B cell (primary cell): ENCODE measurements at regions not wholly inside any gene's neighbourhood (a gene's known extent, or its start where the extent isn't known, plus 50 kb on each side); places are given as distances from the start of the nearest gene placed in this dataset.

Experiments used
- ATAC-seq: fragments of 200-7000 bp; cut with Tn5 transposase; one replicate; pipeline ENCODE4 v1.10.0; 2021; ENCODE audit warnings: low read depth, mild to moderate bottlenecking, moderate number of reproducible peaks, moderate library complexity
- CTCF ChIA-PET: fragments of 350-600 bp; sonication (Branson Sonifier 250); formaldehyde crosslinking; loops from one replicate; lab custom pipeline; 2021; ENCODE audit warnings: antibody characterized with exemption, inconsistent platforms; lab: Charles Lee
- POLR2A ChIA-PET: fragments of 350-600 bp; sonication (Branson Sonifier 250); formaldehyde crosslinking; loops from one replicate; lab custom pipeline; 2021; ENCODE audit warnings: antibody characterized with exemption; lab: Charles Lee
- DNase-seq: peaks from one replicate; pipeline ENCODE4 v3.0.0; 2013
- H2AFZ ChIP-seq: 2 replicates; pipeline ENCODE4 v1.6.1; 2012; ENCODE audit warnings: mild to moderate bottlenecking, low read depth, low read length; ENCODE audit not compliant: insufficient read depth, poor library complexity, severe bottlenecking
- H3K27ac ChIP-seq, 2 donors: 1 replicate in 1 of 2; 2 replicates in 1 of 2; pipeline ENCODE4 v1.5.1; 2012 to 2013; ENCODE audit warnings: low read length in 2 of 2, mild to moderate bottlenecking in 2 of 2, moderate library complexity in 1 of 2
- H3K27me3 ChIP-seq, 4 experiments: fragments of 200-600 bp in 1 of 4; sonication (generic) in 1 of 4; replicated peaks in 1 of 4; 1 replicate in 2 of 4; 2 replicates in 2 of 4; pipeline versions ENCODE4 v1.6.1 to v1.7.0; 2013 to 2016; ENCODE audit warnings: low read length in 3 of 4, mild to moderate bottlenecking in 2 of 4, mixed read lengths in 1 of 4, moderate library complexity in 1 of 4; ENCODE audit not compliant: insufficient read depth in 4 of 4, control insufficient read depth in 3 of 4; ENCODE audit errors: control extremely low read depth in 1 of 4
- H3K36me3 ChIP-seq, 2 experiments: replicated peaks in 1 of 2; 1 replicate in 1 of 2; 2 replicates in 1 of 2; pipeline versions ENCODE4 v1.6.1 to v1.7.1; 2013; ENCODE audit warnings: low read length in 1 of 2; ENCODE audit not compliant: insufficient read depth in 2 of 2, control insufficient read depth in 1 of 2; ENCODE audit errors: control extremely low read depth in 1 of 2, extremely low read depth in 1 of 2
- H3K4me1 ChIP-seq, 2 donors: fragments of 200-600 bp in 1 of 2; sonication (generic) in 1 of 2; 1 replicate in 1 of 2; 2 replicates in 1 of 2; pipeline versions ENCODE4 v1.5.1 to v1.6.1; 2013 to 2017; ENCODE audit warnings: low read length in 2 of 2; ENCODE audit not compliant: control insufficient read depth in 2 of 2, insufficient read depth in 2 of 2
- H3K4me2 ChIP-seq: replicated peaks from 2 replicates; pipeline ENCODE3; 2012; ENCODE audit warnings: mild to moderate bottlenecking, low read depth, low read length; ENCODE audit not compliant: poor library complexity, severe bottlenecking
- H3K4me3 ChIP-seq, 5 experiments: fragments of 200-600 bp in 1 of 5; sonication (generic) in 1 of 5; 1 replicate in 3 of 5; 2 replicates in 2 of 5; pipeline versions ENCODE4 v1.5.1 to v1.7.0; 2011 to 2016; ENCODE audit warnings: low read length in 4 of 5, mild to moderate bottlenecking in 4 of 5, low read depth in 2 of 5, control low read depth in 1 of 5, moderate library complexity in 1 of 5; ENCODE audit not compliant: insufficient read depth in 1 of 5; ENCODE audit errors: control extremely low read depth in 1 of 5, extremely low read depth in 1 of 5
- H3K79me2 ChIP-seq: fragments of 200-600 bp; sonication (generic); one replicate; pipeline ENCODE4 v1.6.0; 2016; ENCODE audit warnings: low read length; ENCODE audit not compliant: control insufficient read depth, insufficient read depth
- H3K9ac ChIP-seq: fragments of 200-600 bp; sonication (generic); 2 replicates; pipeline ENCODE4 v1.6.1; 2017; ENCODE audit warnings: mild to moderate bottlenecking, low read length, moderate library complexity
- H3K9me3 ChIP-seq, 3 donors: one replicate each; pipeline versions ENCODE4 v1.6.1 to v1.7.1; 2013; ENCODE audit warnings: low read length in 2 of 3; ENCODE audit not compliant: control insufficient read depth in 2 of 3, insufficient read depth in 1 of 3; ENCODE audit errors: control extremely low read depth in 1 of 3
- H4K20me1 ChIP-seq: 2 replicates; pipeline ENCODE4 v1.6.0; 2012; ENCODE audit warnings: mild to moderate bottlenecking, low read length; ENCODE audit not compliant: insufficient read depth, control insufficient read depth, poor library complexity, severe bottlenecking
- H3K27ac Mint-ChIP-seq: one replicate; pipeline ENCODE4 v1.8.0; 2021; ENCODE audit warnings: mixed read lengths
- H3K27me3 Mint-ChIP-seq: one replicate; pipeline ENCODE4 v1.8.0; 2021; ENCODE audit warnings: mixed read lengths
- H3K4me1 Mint-ChIP-seq: one replicate; pipeline ENCODE4 v1.8.0; 2021; ENCODE audit warnings: mixed read lengths
- H3K4me3 Mint-ChIP-seq: one replicate; pipeline ENCODE4 v1.8.0; 2021; ENCODE audit warnings: mixed read lengths
- H3K9me3 Mint-ChIP-seq: one replicate; pipeline ENCODE4 v1.8.0; 2022; ENCODE audit warnings: mixed read lengths; ENCODE audit not compliant: insufficient read depth
- EZH2 ChIP-seq: IDR thresholded peaks from 2 replicates; pipeline ENCODE4 v1.6.1; 2012; ENCODE audit warnings: borderline replicate concordance, low read depth, mild to moderate bottlenecking, moderate library complexity, low read length; ENCODE audit not compliant: insufficient read depth, poor library complexity, severe bottlenecking
- WGBS: methylation state at CpG from one replicate; pipeline ENCODE4 v1.1.5; 2013; ENCODE audit warnings: missing lambda C conversion rate; ENCODE audit not compliant: insufficient coverage; 5-methylcytosine and 5-hydroxymethylcytosine counted together
- intact Hi-C: fragments of 100-400 bp; cut with micrococcal nuclease; formaldehyde crosslinking; loops from one replicate; pipeline ENCODE4 v1.10.0; 2022
- TF ChIP-seq, protein P1 (sequence below): fragments of 200-600 bp; IDR thresholded peaks from one replicate; pipeline ENCODE4 v1.8.0; 2022; ENCODE audit warnings: antibody characterized with exemption, mild to moderate bottlenecking

DNA sequence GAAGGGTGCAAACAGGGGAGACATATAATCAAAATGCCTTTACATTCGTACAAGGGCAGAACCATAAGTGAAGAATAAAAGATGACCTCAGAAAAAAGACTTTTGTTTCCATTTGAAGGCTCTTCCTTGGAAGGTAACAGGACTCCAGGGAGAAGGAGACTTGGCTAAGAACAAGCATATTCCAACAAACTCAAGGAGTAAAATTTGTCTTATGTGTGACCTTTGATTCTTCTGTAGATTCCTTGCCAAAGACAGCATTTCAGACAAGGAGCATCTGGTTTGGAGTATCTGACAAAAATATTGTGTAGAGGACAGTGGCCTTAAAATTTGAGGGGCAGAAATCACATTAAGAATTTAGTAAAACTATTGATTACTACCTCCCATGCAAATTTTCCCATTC is 991.9 kb downstream of the FLRT2 start:
- H3K27ac Mint-ChIP-seq, result no peak overlapping the region
- no peaks in the 10 kb centered on the region for H3K4me1 Mint-ChIP-seq
- no peak overlapping the region for H3K4me3 Mint-ChIP-seq
- no peak overlapping the region for H3K4me2 ChIP-seq
- H3K36me3 ChIP-seq, result no peaks in the 10 kb centered on the region
- ChIA-PET CTCF (no interaction called here), POLR2A (no interaction called here)
- no peak overlapping the region for H3K9ac ChIP-seq
- ATAC-seq (no peak), DNase-seq (no peak)
- H3K27ac ChIP-seq, result no peak overlapping the region
- no peak overlapping the region for H3K4me3 ChIP-seq
- H3K79me2 ChIP-seq, result no peaks in the 10 kb centered on the region
- no peak overlapping the region for H2AFZ ChIP-seq
- intact Hi-C loops, result no loop called here
- no peaks in the 10 kb centered on the region for H3K27me3 Mint-ChIP-seq
- no peak for TF ChIP-seq EZH2
- TF ChIP-seq, protein P1, sequence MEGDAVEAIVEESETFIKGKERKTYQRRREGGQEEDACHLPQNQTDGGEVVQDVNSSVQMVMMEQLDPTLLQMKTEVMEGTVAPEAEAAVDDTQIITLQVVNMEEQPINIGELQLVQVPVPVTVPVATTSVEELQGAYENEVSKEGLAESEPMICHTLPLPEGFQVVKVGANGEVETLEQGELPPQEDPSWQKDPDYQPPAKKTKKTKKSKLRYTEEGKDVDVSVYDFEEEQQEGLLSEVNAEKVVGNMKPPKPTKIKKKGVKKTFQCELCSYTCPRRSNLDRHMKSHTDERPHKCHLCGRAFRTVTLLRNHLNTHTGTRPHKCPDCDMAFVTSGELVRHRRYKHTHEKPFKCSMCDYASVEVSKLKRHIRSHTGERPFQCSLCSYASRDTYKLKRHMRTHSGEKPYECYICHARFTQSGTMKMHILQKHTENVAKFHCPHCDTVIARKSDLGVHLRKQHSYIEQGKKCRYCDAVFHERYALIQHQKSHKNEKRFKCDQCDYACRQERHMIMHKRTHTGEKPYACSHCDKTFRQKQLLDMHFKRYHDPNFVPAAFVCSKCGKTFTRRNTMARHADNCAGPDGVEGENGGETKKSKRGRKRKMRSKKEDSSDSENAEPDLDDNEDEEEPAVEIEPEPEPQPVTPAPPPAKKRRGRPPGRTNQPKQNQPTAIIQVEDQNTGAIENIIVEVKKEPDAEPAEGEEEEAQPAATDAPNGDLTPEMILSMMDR, result no peak
- H3K27me3 ChIP-seq, result no peaks in the 10 kb centered on the region
- no peaks in the 10 kb centered on the region for H3K4me1 ChIP-seq
- H4K20me1 ChIP-seq, result no peaks in the 10 kb centered on the region
- no CpG with 5 or more reads among the region's 1 CpG for WGBS
- peaks cover 2% of the 10 kb centered on the region for H3K9me3 Mint-ChIP-seq
- H3K9me3 ChIP-seq, result peaks cover 0 to 2% (median 0%) of the 10 kb centered on the region in 3 donors

DNA sequence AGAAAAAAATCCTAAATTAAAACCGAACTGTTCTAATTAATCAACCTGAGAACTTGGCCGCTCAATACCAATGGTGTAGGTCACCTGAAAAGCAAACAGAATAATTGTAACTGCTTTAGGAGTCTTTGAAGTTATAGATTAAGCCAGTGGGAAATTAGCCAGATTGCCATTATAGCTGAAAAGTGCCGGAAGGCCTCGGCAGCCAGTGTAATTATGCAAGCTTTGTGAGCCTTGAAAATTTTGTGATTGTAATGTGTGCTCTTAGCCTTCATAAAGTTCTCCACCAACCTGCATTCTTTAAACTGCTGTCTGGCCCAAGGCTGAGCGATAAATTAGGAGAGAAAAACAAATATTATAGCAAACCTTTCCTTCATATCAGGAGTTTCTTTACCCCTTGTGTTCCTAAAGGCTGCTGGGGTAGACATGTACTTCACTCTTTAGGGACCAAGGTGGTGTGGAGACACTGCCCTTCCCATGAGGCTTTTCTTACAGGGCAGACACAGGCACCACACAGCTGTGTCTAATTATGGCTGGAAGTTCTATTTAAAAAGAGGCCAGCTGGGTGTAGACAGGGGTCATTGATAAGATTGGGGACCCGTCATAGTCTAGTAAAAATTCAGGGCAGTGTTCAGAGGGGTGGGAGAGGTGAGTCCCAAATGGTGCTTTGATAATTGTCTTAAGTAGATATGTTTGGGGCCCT is 991.2 kb downstream of the FLRT2 start:
- POLR2A ChIA-PET, result no interaction called here
- WGBS, result 92% methylated on average over 1 of the region's 6 CpGs
- TF ChIP-seq EZH2, result no peak
- TF ChIP-seq, protein P1, result no peak
- peaks cover 0 to 2% (median 0%) of the 10 kb centered on the region in 3 donors for H3K9me3 ChIP-seq
- H3K27me3 ChIP-seq, result no peaks in the 10 kb centered on the region
- H4K20me1 ChIP-seq, result no peaks in the 10 kb centered on the region
- no peak for DNase-seq
- H3K36me3 ChIP-seq, result no peaks in the 10 kb centered on the region
- no peak overlapping the region for H3K4me2 ChIP-seq
- no peaks in the 10 kb centered on the region for H3K79me2 ChIP-seq
- no peak overlapping the region for H3K27ac ChIP-seq
- no peak overlapping the region for H3K4me3 ChIP-seq
- no peak overlapping the region for H3K27ac Mint-ChIP-seq
- peaks cover 2% of the 10 kb centered on the region for H3K9me3 Mint-ChIP-seq
- H3K9ac ChIP-seq, result no peak overlapping the region
- H2AFZ ChIP-seq, result no peak overlapping the region
- H3K27me3 Mint-ChIP-seq, result no peaks in the 10 kb centered on the region
- no peaks in the 10 kb centered on the region for H3K4me1 Mint-ChIP-seq
- CTCF ChIA-PET, result no interaction called here
- intact Hi-C loops, result no loop called here
- ATAC-seq, result no peak
- no peaks in the 10 kb centered on the region for H3K4me1 ChIP-seq
- H3K4me3 Mint-ChIP-seq, result no peak overlapping the region
